Stomach smooth muscle (tissue), 2 donors: ENCODE measurements at regions not wholly inside any gene's neighbourhood (a gene's known extent, or its start where the extent isn't known, plus 50 kb on each side); places are given as distances from the start of the nearest gene placed in this dataset.

ENCODE experiments used
- H3K27ac ChIP-seq: one replicate; pipeline ENCODE4 v1.7.0; 2013; ENCODE audit warnings: mild to moderate bottlenecking, low read length, inconsistent platforms
- H3K27me3 ChIP-seq, 2 donors: one replicate each; pipeline ENCODE4 v1.7.0; 2013; ENCODE audit warnings: low read length in 2 of 2; ENCODE audit not compliant: insufficient read depth in 2 of 2, control insufficient read depth in 1 of 2
- H3K36me3 ChIP-seq, 2 donors: one replicate each; pipeline ENCODE4 v1.7.0; 2013; ENCODE audit warnings: low read length in 2 of 2; ENCODE audit not compliant: control insufficient read depth in 2 of 2, insufficient read depth in 2 of 2
- H3K4me1 ChIP-seq: one replicate; pipeline ENCODE4 v1.7.0; 2013; ENCODE audit warnings: low read length; ENCODE audit not compliant: control insufficient read depth, insufficient read depth
- H3K4me3 ChIP-seq, 2 donors: one replicate each; pipeline ENCODE4 v1.7.0; 2013; ENCODE audit warnings: low read length in 2 of 2
- H3K9ac ChIP-seq, 2 donors: one replicate each; pipeline ENCODE4 v1.7.0; 2013; ENCODE audit warnings: low read length in 2 of 2, mild to moderate bottlenecking in 1 of 2
- H3K9me3 ChIP-seq, 2 donors: one replicate each; pipeline ENCODE4 v1.7.0; 2013; ENCODE audit warnings: low read length in 2 of 2; ENCODE audit not compliant: control insufficient read depth in 2 of 2
- donor health status: healthy.
- donor health status: Pancreatic carcinoma.

GRCh38 chrX:2583194-2584162 lies 82.7 kb upstream of the DHRSX start:
- Histone ChIP-seq H3K27me3 (peaks cover 34 to 36% of the 10 kb centered on the region in 2 donors), H3K9me3 (no peaks in the 10 kb centered on the region), H3K9ac (no peak overlapping the region), H3K27ac (no peak overlapping the region), H3K36me3 (no peaks in the 10 kb centered on the region), H3K4me1 (no peaks in the 10 kb centered on the region), H3K4me3 (no peak overlapping the region)

GRCh38 chrX:2582667-2583066 lies 81.9 kb upstream of the DHRSX start:
- Histone ChIP-seq H3K36me3 (no peaks in the 10 kb centered on the region), H3K9me3 (no peaks in the 10 kb centered on the region), H3K4me1 (no peaks in the 10 kb centered on the region), H3K27ac (no peak overlapping the region), H3K9ac (no peak overlapping the region), H3K4me3 (no peak overlapping the region), H3K27me3 (peaks cover 34 to 36% of the 10 kb centered on the region in 2 donors)

GRCh38 chrX:2581296-2581695 lies 80.5 kb upstream of the DHRSX start:
- Histone ChIP-seq H3K4me3 (no peak overlapping the region), H3K4me1 (no peaks in the 10 kb centered on the region), H3K9ac (no peak overlapping the region), H3K36me3 (no peaks in the 10 kb centered on the region), H3K27me3 (peaks cover 34 to 36% of the 10 kb centered on the region in 2 donors), H3K9me3 (no peaks in the 10 kb centered on the region), H3K27ac (no peak overlapping the region)

GRCh38 chrX:2578864-2579263 lies 78.1 kb upstream of the DHRSX start:
- H3K27me3 ChIP-seq, result peaks cover 23 to 28% of the 10 kb centered on the region in 2 donors
- H3K4me1 ChIP-seq, result no peaks in the 10 kb centered on the region
- no peaks in the 10 kb centered on the region for H3K9me3 ChIP-seq
- no peaks in the 10 kb centered on the region for H3K36me3 ChIP-seq
- H3K9ac ChIP-seq, result no peak overlapping the region
- no peak overlapping the region for H3K27ac ChIP-seq
- H3K4me3 ChIP-seq, result no peak overlapping the region

- no peaks in the 10 kb centered on the region for H3K9me3 ChIP-seq
- no peak overlapping the region for H3K27ac ChIP-seq
- H3K4me1 ChIP-seq, result no peaks in the 10 kb centered on the region
- no peak overlapping the region for H3K9ac ChIP-seq
- H3K4me3 ChIP-seq, result no peak overlapping the region
- no peaks in the 10 kb centered on the region for H3K36me3 ChIP-seq
- H3K27me3 ChIP-seq, result peaks cover 18 to 19% of the 10 kb centered on the region in 2 donors
Observed at GRCh38 chrX:2577844-2578466, 77.2 kb upstream of the DHRSX start.

- peaks cover 7% of the 10 kb centered on the region in 2 donors for H3K27me3 ChIP-seq
- H3K27ac ChIP-seq, result no peak overlapping the region
- no peak overlapping the region for H3K9ac ChIP-seq
- H3K9me3 ChIP-seq, result no peaks in the 10 kb centered on the region
- H3K36me3 ChIP-seq, result no peaks in the 10 kb centered on the region
- no peak overlapping the region for H3K4me3 ChIP-seq
- no peaks in the 10 kb centered on the region for H3K4me1 ChIP-seq
Observed at GRCh38 chrX:2576793-2577192, 76.0 kb upstream of the DHRSX start.

GRCh38 chrX:2574271-2574670 lies 73.5 kb upstream of the DHRSX start:
- peaks cover 3 to 4% of the 10 kb centered on the region in 2 donors for H3K9me3 ChIP-seq
- no peaks in the 10 kb centered on the region for H3K27me3 ChIP-seq
- no peak overlapping the region for H3K4me3 ChIP-seq
- H3K36me3 ChIP-seq, result no peaks in the 10 kb centered on the region
- H3K9ac ChIP-seq, result no peak overlapping the region
- H3K4me1 ChIP-seq, result no peaks in the 10 kb centered on the region
- H3K27ac ChIP-seq, result no peak overlapping the region

- Histone ChIP-seq H3K9me3 (peaks cover 3 to 4% of the 10 kb centered on the region in 2 donors), H3K27me3 (no peaks in the 10 kb centered on the region), H3K4me3 (no peak overlapping the region), H3K9ac (no peak overlapping the region), H3K27ac (no peak overlapping the region), H3K36me3 (no peaks in the 10 kb centered on the region), H3K4me1 (no peaks in the 10 kb centered on the region)
Observed at GRCh38 chrX:2572740-2573139, 72.0 kb upstream of the DHRSX start.

GRCh38 chrX:2568125-2568524 lies 67.3 kb upstream of the DHRSX start:
- H3K27ac ChIP-seq, result no peak overlapping the region
- no peaks in the 10 kb centered on the region for H3K36me3 ChIP-seq
- no peak overlapping the region for H3K9ac ChIP-seq
- no peaks in the 10 kb centered on the region for H3K27me3 ChIP-seq
- H3K4me3 ChIP-seq, result no peak overlapping the region
- H3K9me3 ChIP-seq, result peaks cover 3 to 4% of the 10 kb centered on the region in 2 donors
- no peaks in the 10 kb centered on the region for H3K4me1 ChIP-seq

- Histone ChIP-seq H3K4me1 (no peaks in the 10 kb centered on the region), H3K27ac (no peak overlapping the region), H3K4me3 (no peak overlapping the region), H3K9me3 (peaks cover 3 to 4% of the 10 kb centered on the region in 2 donors), H3K27me3 (no peaks in the 10 kb centered on the region), H3K9ac (no peak overlapping the region), H3K36me3 (no peaks in the 10 kb centered on the region)
Observed at GRCh38 chrX:2566055-2566454, 65.3 kb upstream of the DHRSX start.

GRCh38 chrX:2561456-2561855 lies 60.7 kb upstream of the DHRSX start:
- H3K27me3 ChIP-seq, result no peaks in the 10 kb centered on the region
- H3K9me3 ChIP-seq, result no peaks in the 10 kb centered on the region
- no peaks in the 10 kb centered on the region for H3K36me3 ChIP-seq
- H3K4me3 ChIP-seq, result no peak overlapping the region
- no peak overlapping the region for H3K27ac ChIP-seq
- no peak overlapping the region for H3K9ac ChIP-seq
- no peaks in the 10 kb centered on the region for H3K4me1 ChIP-seq
